Suprapubic skin (tissue), 4 donors: ENCODE measurements at regions not wholly inside any gene's neighbourhood (a gene's known extent, or its start where the extent isn't known, plus 50 kb on each side); places are given as distances from the start of the nearest gene placed in this dataset.

Experiments used
- CTCF ChIP-seq, 2 donors: fragments of 200-600 bp in 1 of 2; fragments of 450-650 bp in 1 of 2; sonication (generic) in 1 of 2; IDR thresholded peaks; one replicate each; pipeline ENCODE4 v1.5.1; 2016 to 2019; ENCODE audit warnings: antibody characterized with exemption in 2 of 2, mild to moderate bottlenecking in 1 of 2, moderate library complexity in 1 of 2
- EP300 ChIP-seq: sonication (generic); formaldehyde crosslinking; IDR thresholded peaks from one replicate; pipeline ENCODE4 v1.6.1; 2017; ENCODE audit warnings: antibody characterized with exemption
- POLR2A ChIP-seq, 2 donors: fragments of 450-650 bp; IDR thresholded peaks; one replicate each; pipeline ENCODE4 v1.6.1; 2017; ENCODE audit warnings: antibody characterized with exemption in 2 of 2, mild to moderate bottlenecking in 2 of 2, moderate library complexity in 2 of 2
- POLR2AphosphoS5 ChIP-seq, 3 donors: sonication (generic); formaldehyde crosslinking; IDR thresholded peaks; one replicate each; pipeline ENCODE4 v1.6.1; 2017; ENCODE audit warnings: antibody characterized with exemption in 3 of 3

- no peak for TF ChIP-seq CTCF (IDR thresholded peaks at IDR 0.05)
- TF ChIP-seq POLR2A (IDR thresholded peaks at IDR 0.05): no peak
- TF ChIP-seq EP300: no peak
- TF ChIP-seq POLR2AphosphoS5 (IDR thresholded peaks at IDR 0.05): no peak
Measured at GRCh38 chr9:105850852-105851500, 156.6 kb downstream of the TMEM38B start.
